Left ventricle myocardium superior (tissue), 1 donor: ENCODE measurements at regions not wholly inside any gene's neighbourhood (a gene's known extent, or its start where the extent isn't known, plus 50 kb on each side); places are given as distances from the start of the nearest gene placed in this dataset.
"Not testable (repeated sequence)": the region's sequence is repeated elsewhere in the genome, so short reads cannot be mapped to it uniquely, and the experiment has no call there.

Experiments
- ATAC-seq: fragments of 200-7000 bp; cut with Tn5 transposase; one replicate; pipeline ENCODE4 v1.9.1; 2020; ENCODE audit warnings: mild to moderate bottlenecking, moderate library complexity
- DNase-seq: peaks from one replicate; pipeline ENCODE4 v3.0.0-alpha.2; 2020
- intact Hi-C: fragments of 100-400 bp; cut with micrococcal nuclease; formaldehyde crosslinking; loops from one replicate; pipeline ENCODE4 v1.11.0; 2022
- donor health status: DM: no; HTN: yes; CAD: no; lungs with severe emphysema.

DNA sequence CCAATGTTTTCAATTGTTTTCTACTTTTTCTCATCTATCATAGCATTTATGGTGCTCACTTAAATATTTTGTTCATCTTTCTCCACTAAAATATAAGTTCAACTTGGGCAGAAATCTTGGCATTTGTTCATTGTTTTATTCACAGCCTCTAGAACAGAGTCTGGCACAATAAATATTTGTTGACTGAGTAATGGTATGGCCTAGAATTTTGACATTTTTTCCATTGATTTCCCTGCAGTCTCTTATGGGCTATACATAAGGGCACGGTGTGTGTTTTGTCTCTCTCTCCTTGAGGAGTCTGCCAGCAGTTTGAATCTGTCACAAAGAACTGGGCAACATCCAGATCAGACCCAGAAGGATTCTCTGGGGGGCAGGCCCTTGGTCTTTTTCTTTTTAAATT is 379.7 kb downstream of the TMEM38B start:
- intact Hi-C loops, result no loop called here

DNA sequence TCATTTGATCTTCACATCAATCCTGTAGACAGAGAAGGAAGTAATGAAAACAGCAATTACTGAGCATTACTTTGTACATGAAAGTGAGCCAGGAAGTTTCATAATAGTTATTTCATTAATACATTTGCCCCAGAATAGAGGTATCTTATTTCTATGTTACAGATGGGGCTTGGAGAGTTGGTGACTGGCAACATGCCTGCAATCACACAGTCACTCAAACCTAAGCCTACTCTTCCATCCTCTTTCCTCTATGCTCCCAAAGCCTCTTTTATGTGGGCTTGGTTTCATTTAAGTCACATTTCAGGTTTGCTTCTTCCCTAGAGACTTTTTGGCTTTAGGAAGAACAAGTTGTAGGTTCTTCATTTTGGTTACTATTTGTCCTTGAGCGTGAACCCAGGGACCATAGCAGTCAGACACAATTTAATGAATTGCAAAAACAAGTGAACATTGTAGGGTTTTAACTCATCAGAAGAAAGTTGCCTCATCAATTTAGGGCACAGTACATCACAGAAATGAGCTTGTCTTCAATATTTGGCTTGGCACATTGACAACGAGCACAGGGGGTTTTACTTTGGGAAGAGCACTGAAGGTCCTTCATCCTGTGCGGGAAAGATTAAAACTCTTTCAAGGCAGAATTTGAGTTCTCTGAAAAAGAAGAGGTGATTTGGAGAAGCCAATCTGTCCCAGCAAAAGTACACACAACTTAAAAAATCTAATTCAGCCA is 381.1 kb downstream of the TMEM38B start:
- no peak for DNase-seq
- no peak for ATAC-seq
- intact Hi-C loops, result no loop called here

More for the DNA sequence above, 379.7 kb downstream of the TMEM38B start:
- DNase-seq, result no peak
- no peak for ATAC-seq

- ATAC-seq (no peak), DNase-seq (no peak)
- intact Hi-C loops, result no loop called here
Observed at GRCh38 chr9:106075960-106076327, 381.6 kb downstream of the TMEM38B start.

- intact Hi-C loops, result no loop called here
- ATAC-seq, result no peak
Observed at GRCh38 chr9:106076711-106077110, 382.4 kb downstream of the TMEM38B start.

GRCh38 chr9:106077731-106078130 is 383.4 kb downstream of the TMEM38B start:
- intact Hi-C loops, result no loop called here
- ATAC-seq (no peak), DNase-seq (no peak)

More at GRCh38 chr9:106076711-106077110, 382.4 kb downstream of the TMEM38B start:
- DNase-seq, result no peak

DNA sequence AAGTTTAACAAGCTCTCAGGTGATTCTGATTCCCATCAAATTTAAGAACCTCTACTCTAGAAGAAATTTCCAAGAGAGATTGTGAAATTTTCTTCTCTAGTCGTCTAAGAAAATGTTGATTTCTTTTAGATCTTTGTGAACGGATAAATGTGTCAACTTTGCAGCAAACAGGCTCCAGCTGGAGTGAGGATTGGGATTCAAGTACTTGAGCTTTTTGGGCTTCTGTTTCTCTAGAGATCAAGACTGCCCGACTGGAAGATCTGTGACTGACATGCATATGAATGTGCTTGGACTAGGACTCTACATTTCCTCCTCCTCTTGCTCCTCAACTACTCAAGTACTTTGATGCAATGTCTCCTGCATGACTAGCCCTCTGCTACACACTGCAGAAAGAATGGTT is 388.3 kb downstream of the TMEM38B start:
- intact Hi-C loops, result no loop called here
- ATAC-seq, result no peak
- no peak for DNase-seq

GRCh38 chr9:106084702-106085101 is 390.4 kb downstream of the TMEM38B start:
- ATAC-seq, result no peak
- no peak for DNase-seq
- intact Hi-C loops, result no loop called here

DNA sequence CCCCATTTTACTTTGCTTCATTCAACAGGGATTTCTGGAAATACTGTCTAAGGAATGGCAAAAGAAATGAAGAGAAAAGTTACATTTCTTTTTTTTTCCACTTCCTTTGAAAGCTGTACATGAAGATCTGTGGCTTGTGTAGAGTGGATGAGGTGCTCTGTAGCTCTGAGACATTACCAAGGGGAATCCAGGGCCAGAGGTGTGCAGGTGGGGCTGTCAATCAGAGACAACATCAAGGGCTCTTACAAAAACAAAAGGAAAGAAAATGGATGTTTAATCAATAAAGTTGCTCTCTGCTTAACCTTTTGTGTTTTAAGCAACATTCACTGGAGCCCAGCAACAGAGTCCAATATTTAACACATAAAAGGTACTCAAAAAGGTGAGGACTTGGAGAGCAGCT is 391.1 kb downstream of the TMEM38B start:
- no peak for ATAC-seq
- DNase-seq, result no peak
- intact Hi-C loops, result no loop called here

- DNase-seq (no peak), ATAC-seq (no peak)
- intact Hi-C loops, result no loop called here
Observed at GRCh38 chr9:106092083-106092482, 397.7 kb downstream of the TMEM38B start.

DNA sequence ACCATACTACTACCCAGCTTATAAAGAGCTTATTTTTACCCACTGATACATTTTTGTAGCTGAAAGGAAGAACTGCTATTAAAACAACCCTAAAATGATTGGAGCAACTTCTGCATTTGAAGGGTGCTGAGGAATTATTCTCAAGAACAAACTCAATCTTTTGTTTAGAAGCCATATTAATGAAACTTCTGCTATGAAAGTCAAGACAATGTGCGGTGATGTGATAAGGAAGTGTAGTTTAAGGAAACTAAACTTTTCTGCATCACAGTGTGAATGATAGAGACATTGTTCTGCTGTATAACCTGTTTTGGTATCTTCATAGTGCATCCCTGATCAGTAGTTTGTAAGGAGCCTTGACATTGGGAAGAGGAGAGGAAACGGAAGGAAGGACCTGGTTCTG is 408.5 kb downstream of the TMEM38B start:
- ATAC-seq (no peak), DNase-seq (no peak)
- intact Hi-C loops, result no loop called here

DNA sequence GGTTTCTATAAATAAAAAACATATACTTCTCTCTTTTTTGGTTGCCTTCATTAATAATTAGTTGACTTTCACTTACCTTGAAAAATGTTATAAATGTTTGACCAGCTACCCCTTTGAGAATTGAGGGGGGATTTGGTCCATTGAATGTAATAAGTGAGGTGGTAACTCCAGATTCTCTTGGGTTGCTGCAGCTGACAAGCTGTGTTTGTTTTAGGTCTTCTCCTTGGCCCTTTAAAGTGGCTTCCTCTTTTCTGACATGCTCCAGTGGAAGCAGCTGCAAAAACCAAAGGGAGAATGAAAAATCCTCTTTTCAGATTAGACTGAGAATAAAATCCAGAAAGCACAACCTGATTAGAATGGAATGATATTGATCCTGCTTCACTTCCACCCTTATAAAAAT is 410.5 kb downstream of the TMEM38B start:
- no peak for DNase-seq
- ATAC-seq, result no peak
- intact Hi-C loops, result no loop called here

GRCh38 chr9:106106396-106106795 is 412.1 kb downstream of the TMEM38B start:
- intact Hi-C loops, result no loop called here
- no peak for DNase-seq
- no peak for ATAC-seq

DNA sequence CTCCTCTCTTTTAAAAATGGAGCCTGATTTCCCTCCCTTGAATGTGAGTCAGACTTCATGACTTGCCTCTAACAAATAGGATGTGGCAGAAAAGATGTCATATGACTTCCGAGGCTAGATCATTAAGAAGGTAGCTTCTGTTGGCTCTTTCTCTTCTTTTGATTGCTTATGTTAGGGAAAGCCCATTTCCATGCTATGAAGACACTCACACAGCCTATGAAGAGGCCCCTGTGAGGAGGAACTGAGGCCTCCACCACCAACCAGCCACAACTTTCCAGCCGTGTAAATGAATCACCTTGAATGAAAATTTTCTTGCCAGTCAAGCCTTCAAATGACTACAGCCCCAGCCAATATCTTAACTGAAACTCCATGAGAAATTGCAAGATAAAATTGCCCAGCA is 413.4 kb downstream of the TMEM38B start:
- intact Hi-C loops, result no loop called here
- no peak for DNase-seq

GRCh38 chr9:106109706-106110105 is 415.4 kb downstream of the TMEM38B start:
- intact Hi-C loops, DNase-seq, ATAC-seq: not testable (repeated sequence)

More for the DNA sequence above, 413.4 kb downstream of the TMEM38B start:
- no peak for ATAC-seq

DNA sequence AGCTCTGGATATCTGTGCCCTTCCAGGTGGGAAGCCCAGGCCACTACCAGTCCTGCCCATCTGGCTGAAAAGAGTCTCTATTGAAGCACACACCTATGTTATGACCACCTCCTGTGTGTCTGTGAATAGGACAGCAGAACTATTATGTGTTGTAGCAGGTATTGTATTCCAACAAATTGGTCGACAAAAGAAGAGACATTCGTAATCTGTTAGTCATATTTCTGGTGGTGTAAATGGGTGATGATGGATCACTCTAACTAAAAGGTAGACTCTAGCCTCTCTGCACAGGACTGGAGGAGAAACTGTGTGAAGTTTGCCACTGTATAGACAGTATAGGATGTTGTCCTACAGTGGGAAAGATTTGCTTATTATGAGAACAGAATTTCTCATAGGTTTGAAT is 416.1 kb downstream of the TMEM38B start:
- intact Hi-C loops, result no loop called here
- no peak for DNase-seq
- no peak for ATAC-seq

GRCh38 chr9:106111039-106111730 is 416.8 kb downstream of the TMEM38B start:
- intact Hi-C loops, result no loop called here
- no peak for DNase-seq
- no peak for ATAC-seq

GRCh38 chr9:106112935-106113334 is 418.6 kb downstream of the TMEM38B start:
- intact Hi-C loops, result no loop called here
- no peak for ATAC-seq

GRCh38 chr9:106119176-106119575 is 424.8 kb downstream of the TMEM38B start:
- intact Hi-C loops, result no loop called here
- DNase-seq (no peak), ATAC-seq (no peak)

More at GRCh38 chr9:106112935-106113334, 418.6 kb downstream of the TMEM38B start:
- no peak for DNase-seq

DNA sequence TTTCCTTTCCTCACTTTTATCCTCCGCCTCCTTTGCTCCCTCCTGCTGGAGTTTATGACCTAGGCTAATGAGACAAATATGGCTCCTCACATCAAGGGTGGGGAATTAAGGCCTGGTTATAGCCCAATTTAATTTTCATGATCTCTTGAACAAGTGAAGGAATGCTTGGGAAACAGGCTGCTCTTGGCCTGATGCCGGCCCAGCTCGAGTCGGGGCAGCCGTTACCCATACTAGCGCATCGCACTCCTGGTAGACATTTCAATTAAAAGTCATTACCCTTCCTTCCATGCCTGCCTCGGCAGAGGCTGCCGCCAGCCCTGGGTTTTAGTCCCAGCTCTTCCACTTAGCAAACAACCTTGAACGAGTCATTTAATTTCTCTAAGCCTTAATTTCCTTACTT is 425.7 kb downstream of the TMEM38B start:
- DNase-seq (no peak), ATAC-seq (no peak)
- intact Hi-C loops, result no loop called here

DNA sequence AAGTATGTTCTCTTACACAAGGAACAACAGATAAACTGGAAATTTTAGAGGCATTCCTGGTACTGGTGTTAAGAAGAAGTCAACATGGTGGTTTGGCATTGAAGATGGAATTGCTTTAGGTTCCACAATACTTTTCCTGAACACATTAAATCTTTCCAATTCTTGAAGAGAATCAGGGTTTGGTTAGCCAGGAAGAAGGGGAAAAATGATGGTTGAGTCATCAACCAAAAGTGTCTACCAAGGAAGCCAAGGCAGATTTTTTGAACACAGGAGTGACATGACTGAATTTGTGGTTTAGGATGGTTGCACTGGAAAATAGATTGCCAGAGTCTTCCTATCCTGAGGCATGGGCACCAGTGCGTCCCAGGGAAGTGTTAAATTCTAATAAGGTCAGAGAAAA is 433.4 kb downstream of the TMEM38B start:
- intact Hi-C loops, result no loop called here
- ATAC-seq, result no peak

GRCh38 chr9:106130374-106130773 is 436.0 kb downstream of the TMEM38B start:
- intact Hi-C loops, result no loop called here
- ATAC-seq (peak; percentile 42), DNase-seq (no peak)

More for the DNA sequence above, 433.4 kb downstream of the TMEM38B start:
- DNase-seq, result no peak
